ENCODE measurements at regions not wholly inside any gene's neighbourhood (a gene's known extent, or its start where the extent isn't known, plus 50 kb on each side); places are given as distances from the start of the nearest gene placed in this dataset.

DNA sequence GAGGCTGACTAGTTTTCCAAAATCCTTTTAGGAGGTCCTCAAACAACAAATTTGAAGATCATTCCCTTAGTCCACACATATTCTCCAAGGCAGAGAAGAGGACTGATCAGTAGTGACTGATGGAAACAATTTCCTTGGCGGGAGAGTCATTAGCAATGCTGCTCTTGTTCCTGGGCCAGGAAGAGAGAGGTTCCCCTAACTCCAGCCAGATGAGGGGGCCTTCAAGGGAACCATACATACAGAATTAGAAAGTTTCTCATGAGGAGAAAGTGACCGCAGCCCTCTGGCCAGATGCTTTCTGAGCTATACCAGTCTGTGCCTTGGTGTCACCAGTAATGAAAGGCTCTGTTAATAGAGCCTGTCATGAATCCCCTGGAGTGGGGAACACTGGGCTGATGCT lies 539.4 kb downstream of the BNC2 start:
- intact Hi-C loops (cut with DNase I, micrococcal nuclease), result loop anchor here in 1 of 2 experiments (10.0 kb wide), 1 partner anchor 56 kb away; no protein-coding TSS in a partner anchor
- ATAC-seq (ENCODE audit: poor library complexity), result no peak
- no peaks in the 10 kb centered on the region for H3K27me3 Mint-ChIP-seq
- ChIA-PET CTCF (no interaction called here), POLR2A (no interaction called here)
- H3K9me3 Mint-ChIP-seq, result no peaks in the 10 kb centered on the region
- Histone ChIP-seq H3K4me3 (ENCODE audit: low read length) (no peak overlapping the region), H3K27ac (ENCODE audit: low read depth in 1 of 2, low read length in 2 of 2) (no peak overlapping the region), H3K4me1 (ENCODE audit: insufficient read depth, low read length) (no peaks in the 10 kb centered on the region), H3K36me3 (ENCODE audit: insufficient read depth, low read length) (no peaks in the 10 kb centered on the region), H3K27me3 (ENCODE audit: control insufficient read depth in 1 of 2, insufficient read depth in 2 of 2, low read length in 2 of 2) (no peaks in the 10 kb centered on the region), H3K9me3 (ENCODE audit: control insufficient read depth in 1 of 2, insufficient read depth in 1 of 2, low read length in 2 of 2) (peaks cover 0 to 31% of the 10 kb centered on the region in 2 experiments)
- H3K4me3 Mint-ChIP-seq, result no peak overlapping the region
- no peak for DNase-seq
- H3K36me3 Mint-ChIP-seq (ENCODE audit: low read depth), result no peaks in the 10 kb centered on the region
- H3K4me1 Mint-ChIP-seq (ENCODE audit: low read depth), result no peaks in the 10 kb centered on the region
- no peak overlapping the region for H3K27ac Mint-ChIP-seq
- TF ChIP-seq, protein P1, sequence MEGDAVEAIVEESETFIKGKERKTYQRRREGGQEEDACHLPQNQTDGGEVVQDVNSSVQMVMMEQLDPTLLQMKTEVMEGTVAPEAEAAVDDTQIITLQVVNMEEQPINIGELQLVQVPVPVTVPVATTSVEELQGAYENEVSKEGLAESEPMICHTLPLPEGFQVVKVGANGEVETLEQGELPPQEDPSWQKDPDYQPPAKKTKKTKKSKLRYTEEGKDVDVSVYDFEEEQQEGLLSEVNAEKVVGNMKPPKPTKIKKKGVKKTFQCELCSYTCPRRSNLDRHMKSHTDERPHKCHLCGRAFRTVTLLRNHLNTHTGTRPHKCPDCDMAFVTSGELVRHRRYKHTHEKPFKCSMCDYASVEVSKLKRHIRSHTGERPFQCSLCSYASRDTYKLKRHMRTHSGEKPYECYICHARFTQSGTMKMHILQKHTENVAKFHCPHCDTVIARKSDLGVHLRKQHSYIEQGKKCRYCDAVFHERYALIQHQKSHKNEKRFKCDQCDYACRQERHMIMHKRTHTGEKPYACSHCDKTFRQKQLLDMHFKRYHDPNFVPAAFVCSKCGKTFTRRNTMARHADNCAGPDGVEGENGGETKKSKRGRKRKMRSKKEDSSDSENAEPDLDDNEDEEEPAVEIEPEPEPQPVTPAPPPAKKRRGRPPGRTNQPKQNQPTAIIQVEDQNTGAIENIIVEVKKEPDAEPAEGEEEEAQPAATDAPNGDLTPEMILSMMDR (IDR thresholded peaks at IDR 0.05), result no peak

DNA sequence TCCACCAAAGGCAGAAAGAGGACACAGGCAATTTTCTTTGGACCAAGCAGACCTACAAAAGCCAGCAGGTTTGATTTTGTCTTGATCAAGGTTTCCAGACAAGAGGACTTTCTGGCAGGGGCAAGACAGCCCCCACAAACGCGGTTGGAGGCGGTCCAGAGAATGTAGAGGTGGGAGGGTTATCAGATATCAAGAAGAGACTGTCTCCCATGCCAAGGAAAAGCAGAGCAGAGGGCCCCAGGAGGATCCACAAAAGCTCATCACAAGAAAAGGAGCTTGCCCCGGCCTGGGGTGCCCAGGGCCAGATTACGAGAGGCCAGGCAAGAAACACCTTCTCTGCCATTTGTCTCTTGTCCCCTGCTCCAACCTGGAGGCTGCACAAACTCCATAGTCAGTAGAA lies 538.9 kb downstream of the BNC2 start:
- no peaks in the 10 kb centered on the region for H3K9me3 Mint-ChIP-seq

DNA sequence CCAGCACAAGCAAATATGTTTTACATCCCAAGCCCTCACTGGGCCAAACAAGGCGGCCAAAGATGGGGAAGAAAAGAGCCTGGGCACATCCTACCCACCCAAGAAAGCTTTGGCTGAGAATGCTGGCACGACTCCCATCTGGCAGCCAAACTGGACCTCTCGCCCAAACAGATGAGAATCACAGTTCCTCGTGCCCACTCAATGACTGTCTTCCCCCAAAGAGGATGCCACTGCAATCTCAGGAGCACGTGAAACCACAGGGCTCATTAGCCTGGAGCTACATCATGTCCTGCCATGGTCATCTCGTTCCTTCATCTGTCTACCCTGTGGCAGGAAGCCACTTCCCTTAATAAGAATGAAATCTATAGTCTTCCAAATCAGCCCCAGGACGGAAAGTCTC lies 536.8 kb downstream of the BNC2 start:
- H3K27me3 Mint-ChIP-seq, result no peaks in the 10 kb centered on the region
- DNase-seq, result no peak
- Histone ChIP-seq H3K4me3 (ENCODE audit: low read length) (no peak overlapping the region), H3K27me3 (ENCODE audit: control insufficient read depth in 1 of 2, insufficient read depth in 2 of 2, low read length in 2 of 2) (no peaks in the 10 kb centered on the region), H3K9me3 (ENCODE audit: control insufficient read depth in 1 of 2, insufficient read depth in 1 of 2, low read length in 2 of 2) (peaks cover 0 to 30% of the 10 kb centered on the region in 2 experiments), H3K27ac (ENCODE audit: low read depth in 1 of 2, low read length in 2 of 2) (no peak overlapping the region), H3K4me1 (ENCODE audit: insufficient read depth, low read length) (no peaks in the 10 kb centered on the region), H3K36me3 (ENCODE audit: insufficient read depth, low read length) (no peaks in the 10 kb centered on the region)
- intact Hi-C loops (cut with DNase I, micrococcal nuclease), result loop anchor here in 1 of 2 experiments (10.0 kb wide), 1 partner anchor 59 kb away; no protein-coding TSS in a partner anchor
- ChIA-PET POLR2A (no interaction called here), CTCF (no interaction called here)
- TF ChIP-seq, protein P1 (IDR thresholded peaks at IDR 0.05), result no peak
- no peak overlapping the region for H3K27ac Mint-ChIP-seq
- H3K4me1 Mint-ChIP-seq (ENCODE audit: low read depth), result no peaks in the 10 kb centered on the region
- H3K9me3 Mint-ChIP-seq, result no peaks in the 10 kb centered on the region
- H3K4me3 Mint-ChIP-seq, result no peak overlapping the region
- ATAC-seq (ENCODE audit: poor library complexity), result no peak
- H3K36me3 Mint-ChIP-seq (ENCODE audit: low read depth), result no peaks in the 10 kb centered on the region

More for the DNA sequence above, 538.9 kb downstream of the BNC2 start:
- Mint-ChIP-seq H3K27me3 (no peaks in the 10 kb centered on the region), H3K27ac (no peak overlapping the region), H3K4me3 (no peak overlapping the region), H3K36me3 (ENCODE audit: low read depth) (no peaks in the 10 kb centered on the region), H3K4me1 (ENCODE audit: low read depth) (no peaks in the 10 kb centered on the region)
- Histone ChIP-seq H3K9me3 (ENCODE audit: control insufficient read depth in 1 of 2, insufficient read depth in 1 of 2, low read length in 2 of 2) (peaks cover 0 to 30% of the 10 kb centered on the region in 2 experiments), H3K27ac (ENCODE audit: low read depth in 1 of 2, low read length in 2 of 2) (no peak overlapping the region), H3K4me1 (ENCODE audit: insufficient read depth, low read length) (no peaks in the 10 kb centered on the region), H3K27me3 (ENCODE audit: control insufficient read depth in 1 of 2, insufficient read depth in 2 of 2, low read length in 2 of 2) (no peaks in the 10 kb centered on the region), H3K36me3 (ENCODE audit: insufficient read depth, low read length) (no peaks in the 10 kb centered on the region), H3K4me3 (ENCODE audit: low read length) (no peak overlapping the region)
- no peak for ATAC-seq (ENCODE audit: poor library complexity)
- DNase-seq, result no peak
- intact Hi-C loops (cut with DNase I, micrococcal nuclease), result loop anchor here in 1 of 2 experiments (10.0 kb wide), 1 partner anchor 57 kb away; no protein-coding TSS in a partner anchor
- TF ChIP-seq, protein P1 (IDR thresholded peaks at IDR 0.05), result no peak
- CTCF ChIA-PET, result no interaction called here
- POLR2A ChIA-PET, result no interaction called here

All from CD4-positive, alpha-beta T cell (primary cell).